SK-N-SH treated with all-trans-retinoic acid at 6 μM for 48 hours (cell line): ENCODE measurements at regions not wholly inside any gene's neighbourhood (a gene's known extent, or its start where the extent isn't known, plus 50 kb on each side); places are given as distances from the start of the nearest gene placed in this dataset.

Experiments
- PPARA ChIP-seq: fragments of 250-450 bp; sonication (Bioruptor Pico); IDR thresholded peaks from 2 replicates; pipeline ENCODE4 v1.5.0; 2020; ENCODE audit warnings: mild to moderate bottlenecking, borderline replicate concordance
- TCF4 ChIP-seq: fragments of 250-450 bp; sonication (Bioruptor Pico); IDR thresholded peaks from 2 replicates; pipeline ENCODE4 v1.8.0; 2021; ENCODE audit warnings: mild to moderate bottlenecking, moderate library complexity, borderline replicate concordance
- ZNF70 ChIP-seq: fragments of 450-650 bp; formaldehyde crosslinking; IDR thresholded peaks from 2 replicates; pipeline ENCODE4 v1.5.0; 2020; ENCODE audit warnings: mild to moderate bottlenecking, moderate library complexity
- ZNF8 ChIP-seq: fragments of 450-650 bp; formaldehyde crosslinking; IDR thresholded peaks from 2 replicates; pipeline ENCODE4 v1.5.0; 2020; ENCODE audit warnings: mild to moderate bottlenecking, moderate library complexity
- TF ChIP-seq, protein P1 (sequence below): fragments of 250-450 bp; sonication (Bioruptor Pico); IDR thresholded peaks from 2 replicates; pipeline ENCODE4 v1.5.1; 2020; ENCODE audit warnings: low read depth, mild to moderate bottlenecking, moderate library complexity

DNA sequence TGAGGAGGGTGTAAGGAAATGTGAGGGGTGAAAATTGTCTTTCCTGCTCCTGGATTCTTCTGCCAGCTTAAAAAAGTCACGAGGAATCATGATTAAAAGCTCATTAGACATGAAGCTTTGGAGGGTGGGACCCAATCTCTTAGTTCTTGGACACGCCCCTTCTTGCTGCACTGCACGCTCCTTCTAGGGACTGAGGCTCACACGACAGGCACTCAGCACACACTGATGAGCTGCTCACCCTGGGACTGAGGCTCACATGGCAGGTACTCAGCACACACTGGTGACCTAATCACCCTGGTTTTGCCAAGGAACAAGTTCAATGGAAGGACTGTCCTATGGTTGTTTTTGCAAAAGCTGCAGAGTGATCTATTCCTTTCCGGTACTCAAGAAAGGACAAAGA is 65.8 kb upstream of the ELMO1 start:
- TF ChIP-seq TCF4 (CRISPR knock-in tag) (no peak), ZNF70 (CRISPR knock-in tag) (no peak), PPARA (CRISPR knock-in tag) (no peak), ZNF8 (CRISPR knock-in tag) (no peak)
- TF ChIP-seq, protein P1, sequence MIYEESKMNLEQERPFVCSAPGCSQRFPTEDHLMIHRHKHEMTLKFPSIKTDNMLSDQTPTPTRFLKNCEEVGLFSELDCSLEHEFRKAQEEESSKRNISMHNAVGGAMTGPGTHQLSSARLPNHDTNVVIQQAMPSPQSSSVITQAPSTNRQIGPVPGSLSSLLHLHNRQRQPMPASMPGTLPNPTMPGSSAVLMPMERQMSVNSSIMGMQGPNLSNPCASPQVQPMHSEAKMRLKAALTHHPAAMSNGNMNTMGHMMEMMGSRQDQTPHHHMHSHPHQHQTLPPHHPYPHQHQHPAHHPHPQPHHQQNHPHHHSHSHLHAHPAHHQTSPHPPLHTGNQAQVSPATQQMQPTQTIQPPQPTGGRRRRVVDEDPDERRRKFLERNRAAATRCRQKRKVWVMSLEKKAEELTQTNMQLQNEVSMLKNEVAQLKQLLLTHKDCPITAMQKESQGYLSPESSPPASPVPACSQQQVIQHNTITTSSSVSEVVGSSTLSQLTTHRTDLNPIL (CRISPR knock-in tag) = no peak
